ENCODE measurements at regions not wholly inside any gene's neighbourhood (a gene's known extent, or its start where the extent isn't known, plus 50 kb on each side); places are given as distances from the start of the nearest gene placed in this dataset.

DNA sequence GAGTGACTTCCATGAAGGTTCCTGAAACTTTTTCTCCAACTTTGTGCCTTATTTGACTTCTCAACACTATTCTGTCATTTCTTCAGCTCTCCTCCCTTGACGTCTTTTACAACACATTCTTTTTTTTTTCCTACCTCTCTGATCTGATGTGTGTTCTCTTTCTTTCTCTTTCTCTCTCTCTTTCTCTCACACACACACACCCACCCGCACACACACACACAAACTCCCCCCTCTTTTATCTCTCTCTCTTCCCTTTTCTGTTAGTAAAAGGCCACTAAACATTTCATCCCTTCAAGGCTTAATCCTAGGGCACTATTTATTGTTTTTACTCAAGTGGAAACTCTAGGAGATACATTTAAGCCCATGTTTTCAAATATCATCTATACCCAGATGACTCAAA, 107.8 kb upstream of the CNTNAP5 start:
- DNase-seq (ENCODE audit: low read depth, low spot score) (no peak), ATAC-seq (no peak)
- ChIA-PET CTCF (no interaction called here), POLR2A (no interaction called here)
- no peak overlapping the region for H3K4me3 ChIP-seq (ENCODE audit: low read depth in 2 of 2, low read length in 2 of 2)
- in situ Hi-C loops (cut with HindIII; ENCODE audit: low pct_unique_long_range_greater_than_20kb, low sequenced_read_pairs) (no loop called here), intact Hi-C loops (cut with micrococcal nuclease; ENCODE audit: unreplicated experiment) (no loop called here)
- no peaks in the 10 kb centered on the region for H3K4me1 ChIP-seq (ENCODE audit: control insufficient read depth, insufficient read depth, low read length)
- TF ChIP-seq SIN3A (IDR thresholded peaks at IDR 0.05; ENCODE audit: borderline replicate concordance, insufficient read depth, low read depth, low read length) (no peak), POLR2AphosphoS5 (IDR thresholded peaks at IDR 0.05; ENCODE audit: low read depth, low read length) (no peak), TCF7L2 (IDR thresholded peaks at IDR 0.05; ENCODE audit: low read depth, low read length) (no peak), REST (IDR thresholded peaks at IDR 0.05; ENCODE audit: insufficient read depth in 1 of 2, low read depth in 2 of 2, low read length in 1 of 2) (no peak)
- TF ChIP-seq, protein P1, sequence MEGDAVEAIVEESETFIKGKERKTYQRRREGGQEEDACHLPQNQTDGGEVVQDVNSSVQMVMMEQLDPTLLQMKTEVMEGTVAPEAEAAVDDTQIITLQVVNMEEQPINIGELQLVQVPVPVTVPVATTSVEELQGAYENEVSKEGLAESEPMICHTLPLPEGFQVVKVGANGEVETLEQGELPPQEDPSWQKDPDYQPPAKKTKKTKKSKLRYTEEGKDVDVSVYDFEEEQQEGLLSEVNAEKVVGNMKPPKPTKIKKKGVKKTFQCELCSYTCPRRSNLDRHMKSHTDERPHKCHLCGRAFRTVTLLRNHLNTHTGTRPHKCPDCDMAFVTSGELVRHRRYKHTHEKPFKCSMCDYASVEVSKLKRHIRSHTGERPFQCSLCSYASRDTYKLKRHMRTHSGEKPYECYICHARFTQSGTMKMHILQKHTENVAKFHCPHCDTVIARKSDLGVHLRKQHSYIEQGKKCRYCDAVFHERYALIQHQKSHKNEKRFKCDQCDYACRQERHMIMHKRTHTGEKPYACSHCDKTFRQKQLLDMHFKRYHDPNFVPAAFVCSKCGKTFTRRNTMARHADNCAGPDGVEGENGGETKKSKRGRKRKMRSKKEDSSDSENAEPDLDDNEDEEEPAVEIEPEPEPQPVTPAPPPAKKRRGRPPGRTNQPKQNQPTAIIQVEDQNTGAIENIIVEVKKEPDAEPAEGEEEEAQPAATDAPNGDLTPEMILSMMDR (IDR thresholded peaks at IDR 0.05), result no peak
- no peaks in the 10 kb centered on the region for H3K27me3 ChIP-seq (ENCODE audit: control insufficient read depth, insufficient read depth, low read length)
- H3K9me3 ChIP-seq (ENCODE audit: control insufficient read depth, insufficient read depth, low read depth, low read length), result no peaks in the 10 kb centered on the region
- no peak overlapping the region for H3K27ac ChIP-seq (ENCODE audit: low read length)
- BruUV-seq (replicated peaks), result no TSS peak
- H3K36me3 ChIP-seq (ENCODE audit: control insufficient read depth, insufficient read depth, low read length), result no peaks in the 10 kb centered on the region

DNA sequence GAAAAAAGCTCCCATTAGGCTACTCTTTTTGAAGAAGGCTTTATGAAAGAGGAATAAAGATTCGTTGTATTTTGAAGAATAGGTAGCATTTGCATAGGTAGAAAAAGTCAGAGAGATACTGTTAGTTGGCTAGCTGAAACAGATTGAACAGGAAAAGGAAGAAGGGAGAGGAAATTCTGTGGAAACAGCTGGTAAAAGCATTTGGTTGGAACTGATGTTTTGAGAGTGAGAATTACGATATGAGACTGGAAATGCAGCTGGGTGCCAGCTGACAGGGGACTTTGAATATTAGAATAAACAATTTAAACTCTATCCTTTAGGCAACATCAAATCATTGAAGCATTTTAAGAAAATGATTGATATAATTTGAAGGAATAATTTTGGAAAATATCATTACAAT, 96.7 kb upstream of the CNTNAP5 start:
- in situ Hi-C loops (cut with HindIII; ENCODE audit: low pct_unique_long_range_greater_than_20kb, low sequenced_read_pairs), result no loop called here
- Histone ChIP-seq H3K4me3 (ENCODE audit: low read depth in 2 of 2, low read length in 2 of 2) (no peak overlapping the region), H3K27ac (ENCODE audit: low read length) (no peak overlapping the region), H3K27me3 (ENCODE audit: control insufficient read depth, insufficient read depth, low read length) (no peaks in the 10 kb centered on the region), H3K4me1 (ENCODE audit: control insufficient read depth, insufficient read depth, low read length) (no peaks in the 10 kb centered on the region), H3K9me3 (ENCODE audit: control insufficient read depth, insufficient read depth, low read depth, low read length) (no peaks in the 10 kb centered on the region), H3K36me3 (ENCODE audit: control insufficient read depth, insufficient read depth, low read length) (no peaks in the 10 kb centered on the region)
- TF ChIP-seq REST (IDR thresholded peaks at IDR 0.05; ENCODE audit: insufficient read depth in 1 of 2, low read depth in 2 of 2, low read length in 1 of 2) (no peak), SIN3A (IDR thresholded peaks at IDR 0.05; ENCODE audit: borderline replicate concordance, insufficient read depth, low read depth, low read length) (no peak), TCF7L2 (IDR thresholded peaks at IDR 0.05; ENCODE audit: low read depth, low read length) (no peak), POLR2AphosphoS5 (IDR thresholded peaks at IDR 0.05; ENCODE audit: low read depth, low read length) (no peak)
- TF ChIP-seq, protein P1 (IDR thresholded peaks at IDR 0.05), result no peak
- CTCF ChIA-PET, result no interaction called here
- DNase-seq (ENCODE audit: low read depth, low spot score), result no peak
- POLR2A ChIA-PET, result no interaction called here
- BruUV-seq (replicated peaks), result no TSS peak
- intact Hi-C loops (cut with micrococcal nuclease; ENCODE audit: unreplicated experiment), result no loop called here
- no peak for ATAC-seq

All from Panc1 (cell line).